HG03196 (cell line): ENCODE measurements at regions not wholly inside any gene's neighbourhood (a gene's known extent, or its start where the extent isn't known, plus 50 kb on each side); places are given as distances from the start of the nearest gene placed in this dataset.
"Not testable (repeated sequence)": the region's sequence is repeated elsewhere in the genome, so short reads cannot be mapped to it uniquely, and the experiment has no call there.

Experiments used
- ATAC-seq: cut with Tn5 transposase; IDR thresholded peaks from one replicate; pipeline ENCODE4 v1.9.1; 2021; ENCODE audit not compliant: unreplicated experiment

DNA sequence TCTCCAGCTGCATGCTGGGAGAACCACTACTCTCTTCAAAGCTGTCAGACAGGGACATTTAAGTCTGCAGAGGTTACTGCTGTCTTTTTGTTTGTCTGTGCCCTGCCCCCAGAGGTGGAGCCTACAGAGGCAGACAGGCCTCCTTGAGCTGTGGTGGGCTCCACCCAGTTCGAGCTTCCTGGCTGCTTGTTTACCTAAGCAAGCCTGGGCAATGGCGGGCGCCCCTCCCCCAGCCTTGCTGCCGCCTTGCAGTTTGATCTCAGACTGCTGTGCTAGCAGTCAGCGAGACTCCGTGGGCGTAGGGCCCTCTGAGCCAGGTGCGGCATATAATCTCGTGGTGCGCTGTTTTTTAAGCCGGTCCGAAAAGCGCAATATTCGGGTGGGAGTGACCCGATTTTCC, 215.0 kb downstream of the STIM2 start:
- ATAC-seq = not testable (repeated sequence)

DNA sequence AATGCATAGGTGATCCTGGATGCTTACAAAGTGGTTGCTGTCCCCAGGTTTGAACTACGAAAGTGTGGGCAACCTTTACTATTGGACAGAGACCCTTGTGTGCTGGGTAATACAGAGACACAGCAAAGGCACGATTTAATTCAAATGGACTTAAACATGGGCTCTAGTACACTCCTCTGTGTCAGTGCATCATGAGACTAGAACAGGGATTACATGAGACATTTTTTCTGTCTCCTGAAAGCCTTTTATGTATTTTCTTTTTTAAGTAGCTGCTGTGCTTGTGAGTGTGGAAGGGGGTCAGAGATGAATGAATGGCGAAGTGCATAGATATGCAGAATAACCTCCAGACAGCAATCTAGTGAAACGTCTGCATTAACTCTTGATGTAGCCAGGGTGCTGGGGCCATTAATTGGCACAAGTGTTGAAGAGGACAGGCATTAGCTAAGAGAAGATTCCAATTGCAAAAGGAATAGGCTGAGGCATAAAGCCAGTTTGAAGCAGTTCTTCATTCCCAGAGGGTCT, 218.4 kb downstream of the STIM2 start:
- ATAC-seq = no peak

DNA sequence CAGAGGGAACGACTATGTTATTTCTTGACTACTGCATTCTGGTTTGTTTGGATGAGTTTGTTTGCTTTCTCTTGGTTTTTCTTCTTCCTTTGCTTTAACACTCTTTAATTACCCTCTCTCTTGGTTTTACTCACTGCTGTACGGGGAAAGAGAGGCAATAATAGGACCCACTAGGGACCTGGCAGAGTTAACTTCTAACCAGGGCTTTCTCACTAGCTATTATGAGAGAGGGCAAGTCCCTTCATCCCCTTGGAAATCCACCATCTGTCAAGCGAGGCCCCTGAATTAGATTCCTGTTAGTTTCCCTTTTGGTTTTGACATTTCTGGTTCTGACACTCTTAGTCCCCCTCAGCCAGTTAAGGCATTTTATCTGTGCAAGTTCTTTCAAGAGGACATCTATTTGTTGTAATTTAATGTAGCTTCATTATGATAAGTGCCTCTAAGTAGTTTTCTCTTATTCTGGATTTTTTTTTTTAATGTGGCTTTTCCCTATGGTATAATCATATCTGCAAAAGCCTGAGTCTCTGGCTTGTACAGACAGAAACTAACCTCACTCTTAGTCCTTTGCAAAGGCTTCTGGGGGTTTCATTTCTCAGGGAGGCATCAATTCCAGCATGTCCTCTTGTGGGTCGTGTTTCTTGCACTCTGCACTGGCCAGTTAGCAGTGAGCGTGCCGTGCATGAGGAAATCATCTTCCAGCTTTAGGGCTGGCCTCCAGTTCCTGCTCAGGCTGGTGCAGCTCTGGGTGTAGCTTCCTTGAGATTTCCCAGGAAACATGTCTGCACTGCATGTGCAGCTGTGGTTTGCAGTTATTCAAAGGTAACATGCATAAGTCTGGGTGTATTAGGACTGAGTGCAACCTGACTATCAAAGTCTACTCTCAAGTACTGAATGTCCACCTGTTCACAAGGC, 221.3 kb downstream of the STIM2 start:
- ATAC-seq = peak; percentile 86

DNA sequence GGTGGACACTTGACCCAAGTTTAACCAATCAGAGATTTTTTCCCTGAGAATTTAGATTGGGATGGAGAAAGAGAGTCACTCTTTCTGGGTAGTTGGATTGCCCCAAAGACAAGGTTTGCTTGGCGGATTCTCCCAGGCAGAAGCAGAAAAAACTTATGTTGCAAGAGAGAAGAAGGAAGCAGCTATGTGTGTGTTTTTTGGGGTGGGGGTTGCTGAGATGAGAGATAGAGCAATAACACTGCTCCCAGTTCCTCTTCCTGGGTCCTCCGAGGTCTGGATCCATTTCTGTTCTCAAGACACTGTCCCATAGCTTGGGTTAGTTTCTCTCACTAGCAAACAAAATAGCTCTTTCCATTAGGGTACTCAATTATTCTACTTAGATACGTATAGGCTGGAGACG, 222.1 kb downstream of the STIM2 start:
- no peak for ATAC-seq

DNA sequence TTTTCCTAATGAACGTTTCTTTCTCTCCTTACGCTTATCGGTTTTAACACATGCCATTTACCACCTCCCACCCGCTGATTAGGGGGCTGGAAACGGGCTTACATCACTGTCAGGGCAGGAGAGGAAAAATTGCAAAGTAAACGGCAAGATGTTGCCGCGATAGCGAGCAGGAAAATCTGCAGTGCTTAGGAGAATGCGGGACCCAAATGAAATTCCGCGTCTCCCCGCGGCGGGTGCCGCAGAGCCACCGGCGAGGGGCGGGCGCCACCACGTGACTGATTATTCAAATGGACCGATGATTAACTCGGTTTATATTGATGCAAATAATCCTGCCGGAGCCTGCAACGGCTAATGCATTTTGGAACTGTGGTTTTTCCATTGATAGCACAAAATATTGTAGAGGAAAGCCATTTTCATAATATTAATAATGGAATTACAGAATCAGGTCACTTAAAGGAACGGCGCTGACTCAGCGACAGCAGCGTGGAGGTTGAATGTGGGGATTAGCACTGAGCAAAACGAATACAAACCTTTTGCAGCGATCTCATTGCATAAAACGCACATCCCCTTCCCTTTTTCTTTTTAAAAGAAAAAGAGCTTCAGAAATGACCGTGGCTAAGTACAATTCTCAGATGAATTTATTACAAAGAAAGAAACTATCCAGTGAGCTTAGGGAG, 224.2 kb downstream of the STIM2 start:
- no peak for ATAC-seq

DNA sequence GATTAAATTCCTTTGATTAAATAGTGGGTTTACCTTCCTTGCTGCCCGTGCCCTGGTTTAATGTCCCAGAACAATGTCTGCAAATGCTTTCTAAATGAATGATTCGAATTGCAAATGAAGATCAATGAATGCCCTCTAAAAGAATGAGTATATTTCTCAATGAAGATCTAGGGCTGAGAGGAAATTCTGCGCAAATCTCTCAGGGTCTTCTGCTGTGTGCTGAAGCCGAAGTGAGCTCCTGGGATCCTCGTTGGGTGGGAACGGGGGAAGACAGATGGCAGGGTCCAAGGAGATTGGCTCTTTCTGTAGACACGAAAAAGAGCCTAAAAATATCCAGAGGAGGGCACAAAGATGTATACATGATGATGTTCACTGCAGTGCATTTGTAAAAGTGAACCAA, 224.8 kb downstream of the STIM2 start:
- no peak for ATAC-seq

DNA sequence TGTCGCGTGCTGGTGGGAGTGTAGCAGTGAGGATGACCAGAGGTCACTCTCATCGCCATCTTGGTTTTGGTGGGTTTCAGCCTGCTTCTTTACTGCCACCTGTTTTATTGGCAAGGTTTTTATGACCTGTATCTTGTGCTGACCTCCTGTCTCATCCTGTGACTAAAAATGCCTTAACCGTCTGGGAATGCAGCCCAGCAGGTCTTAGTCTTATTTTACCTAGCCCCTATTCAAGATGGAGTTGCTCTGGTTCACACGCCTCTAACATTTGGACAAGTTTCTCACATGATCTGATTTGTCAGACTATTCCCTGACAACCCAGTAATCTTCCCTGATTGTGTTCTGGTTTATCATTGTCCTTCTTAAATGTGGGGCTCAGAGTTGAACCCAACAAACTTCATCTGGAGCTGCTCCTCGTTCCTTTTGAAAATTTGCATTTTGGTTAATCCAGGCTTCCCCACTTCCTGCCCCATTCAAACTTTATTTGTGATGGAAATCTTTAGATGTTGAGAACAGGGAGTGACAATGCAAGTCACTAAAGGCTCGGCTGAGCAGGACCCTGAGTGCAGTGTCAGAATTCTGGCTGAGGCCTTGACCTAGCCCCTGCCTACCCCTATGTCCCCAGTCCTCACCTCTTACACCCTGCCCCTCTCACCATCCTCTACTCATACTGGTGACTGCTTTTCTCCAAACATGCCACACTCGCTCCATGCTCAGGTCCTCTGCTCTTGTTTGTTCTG, 226.8 kb downstream of the STIM2 start:
- ATAC-seq = no peak

DNA sequence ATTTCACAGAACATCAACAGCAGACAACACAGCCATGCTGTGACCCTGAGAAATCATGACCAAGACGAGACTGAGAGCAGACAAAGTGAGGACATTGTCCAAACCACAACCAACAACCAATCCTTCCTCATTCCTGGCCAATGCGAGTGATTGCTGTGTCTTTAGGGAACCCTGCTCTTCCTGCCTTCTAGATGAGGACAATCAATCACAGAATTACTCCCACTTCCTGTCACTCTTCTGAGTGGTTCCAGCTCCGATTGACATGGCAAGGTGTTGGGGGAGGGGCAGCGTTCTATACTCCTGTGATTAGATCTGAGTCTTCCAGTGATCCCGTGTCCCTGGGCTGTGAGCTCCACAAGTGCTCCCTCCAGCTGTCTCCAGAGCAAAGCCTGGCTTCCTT, 227.8 kb downstream of the STIM2 start:
- ATAC-seq = no peak

DNA sequence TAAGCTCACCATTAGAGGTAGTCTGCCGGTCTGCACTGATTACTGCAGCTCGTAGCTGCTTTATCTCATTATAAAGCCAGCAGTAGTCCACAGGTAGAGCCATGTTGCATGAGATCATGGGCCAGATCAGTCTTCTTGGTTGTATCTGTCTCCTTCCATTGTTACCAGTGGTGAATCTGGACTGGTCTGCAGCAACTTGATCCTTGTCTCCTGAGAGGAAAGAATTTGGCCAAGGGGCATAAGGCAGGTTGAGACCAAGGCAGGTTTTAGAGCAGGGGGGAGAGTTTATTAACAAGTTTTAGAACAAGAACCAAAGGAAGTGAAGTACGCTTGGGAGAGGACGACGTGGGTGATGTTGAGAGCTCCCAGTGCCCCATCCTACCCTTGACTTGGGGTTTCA, 228.5 kb downstream of the STIM2 start:
- no peak for ATAC-seq

DNA sequence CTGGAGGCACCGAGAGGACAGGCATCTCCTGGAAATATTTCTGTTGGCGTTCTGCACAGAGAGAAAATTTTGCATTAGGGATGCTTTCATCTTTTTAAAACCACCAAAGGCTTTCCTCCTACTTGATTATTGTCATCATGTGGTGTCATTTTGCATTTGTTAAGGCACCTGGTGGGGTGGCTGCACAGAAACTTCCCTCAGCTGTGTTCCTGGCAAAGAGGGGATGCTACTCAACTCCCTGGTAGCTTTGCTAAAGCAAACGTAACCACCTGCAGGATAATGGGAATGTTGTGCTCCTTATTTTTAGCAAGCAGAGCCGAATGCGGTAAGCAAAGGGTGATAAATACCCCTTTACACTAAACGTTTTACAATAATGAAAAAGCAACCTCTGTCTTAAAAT, 229.8 kb downstream of the STIM2 start:
- ATAC-seq = no peak

DNA sequence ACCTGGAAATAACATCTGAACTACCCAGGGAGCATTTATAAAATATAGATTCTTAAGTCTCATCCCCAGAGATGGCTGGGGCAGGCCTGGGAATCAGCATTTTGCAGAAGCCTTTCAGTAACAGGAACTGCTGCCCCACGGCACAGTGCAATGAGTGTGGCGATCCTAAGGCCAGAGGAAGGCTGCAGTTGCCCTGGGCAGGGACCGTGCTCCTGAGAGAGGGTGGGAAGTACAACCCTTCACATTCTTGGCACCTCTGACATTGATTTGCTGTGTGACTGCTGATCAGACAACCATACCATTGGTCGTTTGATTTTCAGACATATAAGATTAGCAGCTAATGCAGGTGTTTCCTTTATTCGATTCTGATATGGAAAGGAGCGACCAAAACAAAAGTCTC, 233.6 kb downstream of the STIM2 start:
- no peak for ATAC-seq

DNA sequence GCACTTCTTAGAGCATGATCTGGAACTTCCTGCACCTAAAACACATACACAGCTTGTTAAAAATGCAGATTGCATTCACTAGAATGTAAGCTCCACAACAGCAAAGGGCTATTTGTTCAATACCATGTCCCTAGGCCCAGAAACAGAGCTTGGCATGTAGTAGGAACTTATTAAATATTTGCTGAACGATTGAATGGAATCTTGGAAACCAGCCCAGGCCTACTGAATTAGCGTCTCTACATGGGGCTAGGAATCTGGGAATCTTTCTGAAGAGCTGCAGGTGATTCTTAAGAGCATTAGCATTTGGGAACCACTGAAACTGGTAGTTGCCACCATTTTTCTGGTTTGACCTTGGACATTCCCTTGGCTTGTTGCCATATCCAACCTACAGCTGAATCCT, 234.1 kb downstream of the STIM2 start:
- no peak for ATAC-seq

DNA sequence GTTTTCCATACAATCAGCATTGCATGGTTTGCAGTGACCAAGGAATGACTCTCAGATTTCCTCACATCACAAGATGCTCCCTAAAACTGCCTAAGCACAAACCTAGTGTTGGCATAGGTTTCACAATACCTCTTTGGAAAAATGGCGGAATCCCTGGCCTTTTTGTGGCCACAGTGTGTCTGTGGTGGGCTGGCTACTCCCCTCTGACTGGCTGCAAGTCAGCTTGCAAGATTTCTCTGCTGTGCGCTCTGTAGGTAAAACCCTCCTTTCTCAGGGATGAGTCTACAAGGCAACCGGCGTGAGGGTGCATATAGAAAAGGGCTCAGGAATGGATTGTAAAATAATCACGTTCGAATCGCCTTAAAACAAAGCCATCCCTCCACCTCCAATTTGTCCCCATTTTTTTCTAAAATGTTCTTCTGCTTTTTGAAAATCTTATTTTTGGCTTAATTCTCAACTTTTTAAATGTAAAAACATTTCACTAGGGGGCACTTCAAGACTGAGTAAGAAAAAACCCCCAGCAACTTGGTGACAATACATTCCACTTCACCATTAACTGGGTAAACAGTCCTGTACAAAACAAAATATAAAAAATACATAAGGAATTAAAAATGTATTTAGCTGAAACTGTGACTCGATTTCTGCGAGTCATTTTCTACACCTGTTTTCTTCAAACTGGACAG, 235.6 kb downstream of the STIM2 start:
- ATAC-seq = no peak

DNA sequence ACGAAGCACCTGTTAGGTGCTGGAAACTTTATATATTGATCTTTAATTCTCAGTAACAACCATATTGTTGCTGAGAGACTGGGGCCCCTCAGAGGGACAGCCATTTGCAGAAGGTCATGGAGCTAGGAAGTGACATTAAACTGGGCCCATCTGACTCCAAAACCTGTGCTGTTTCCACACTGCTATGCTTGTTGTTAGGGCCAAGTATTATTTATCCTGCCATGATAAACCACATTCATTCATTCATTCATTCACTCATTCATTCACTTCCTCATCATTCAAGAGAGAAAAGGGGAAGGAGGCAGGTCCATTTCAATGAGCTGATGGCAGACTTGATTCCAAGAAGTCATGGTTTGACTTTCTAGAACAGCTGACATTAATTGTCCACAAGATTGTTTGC, 237.4 kb downstream of the STIM2 start:
- ATAC-seq = no peak

DNA sequence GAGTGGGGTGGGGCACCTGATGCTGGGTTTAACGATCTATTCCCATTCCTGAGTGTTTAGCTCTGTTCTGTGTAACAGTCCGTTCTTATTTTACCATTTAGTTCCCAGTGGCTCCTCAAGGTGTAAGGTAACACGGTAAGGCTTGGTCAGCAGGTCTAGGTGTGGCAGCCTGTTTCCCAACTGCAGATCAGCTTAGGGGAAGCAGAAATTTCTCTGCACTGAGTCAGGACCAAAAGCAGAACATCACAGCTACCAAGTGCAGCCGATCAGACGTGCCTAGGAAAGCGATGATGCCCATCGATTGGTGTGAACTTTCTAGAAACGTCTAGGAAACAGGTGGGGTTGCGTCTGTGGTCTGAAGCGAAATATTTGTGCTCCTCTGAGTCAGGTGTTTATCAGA, 240.1 kb downstream of the STIM2 start:
- ATAC-seq = no peak

DNA sequence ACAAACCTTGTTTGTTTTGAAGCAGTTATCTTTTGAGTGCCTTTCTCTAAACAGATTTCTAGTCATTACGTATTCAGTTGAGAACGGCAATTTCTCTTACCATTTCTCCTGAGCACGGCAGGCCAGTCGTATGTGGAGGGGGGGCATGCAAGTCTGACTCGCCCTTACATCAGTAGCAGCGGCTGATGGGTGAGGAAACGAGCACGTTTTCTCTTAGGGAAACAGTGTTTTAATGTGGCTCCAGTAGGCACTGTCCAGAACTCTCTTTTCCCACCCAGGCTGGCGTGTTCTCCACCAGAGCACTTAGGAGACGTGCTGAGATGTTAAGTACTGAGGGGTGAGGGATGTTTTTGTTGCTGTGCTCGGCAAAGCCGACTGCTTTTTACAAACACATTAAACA, 240.5 kb downstream of the STIM2 start:
- ATAC-seq = no peak

DNA sequence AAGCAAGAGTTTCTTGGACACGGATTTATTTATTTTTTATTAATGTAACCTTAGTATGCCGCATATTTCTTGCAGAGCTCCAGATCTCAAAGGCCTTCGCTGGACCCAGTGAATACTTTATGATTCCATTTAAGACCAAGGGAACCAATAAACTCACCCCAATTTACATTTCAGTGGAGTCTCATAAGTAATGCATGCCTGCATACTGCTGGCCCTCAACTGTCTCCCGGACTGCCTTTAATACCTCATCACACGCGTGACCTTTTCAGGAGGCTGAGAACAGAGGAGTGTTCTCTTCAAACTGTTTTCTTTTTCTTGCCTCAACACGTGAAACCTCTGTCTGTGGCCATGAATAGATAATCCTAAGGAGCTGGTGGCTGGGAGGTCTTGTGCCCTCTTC, 240.9 kb downstream of the STIM2 start:
- ATAC-seq = no peak

DNA sequence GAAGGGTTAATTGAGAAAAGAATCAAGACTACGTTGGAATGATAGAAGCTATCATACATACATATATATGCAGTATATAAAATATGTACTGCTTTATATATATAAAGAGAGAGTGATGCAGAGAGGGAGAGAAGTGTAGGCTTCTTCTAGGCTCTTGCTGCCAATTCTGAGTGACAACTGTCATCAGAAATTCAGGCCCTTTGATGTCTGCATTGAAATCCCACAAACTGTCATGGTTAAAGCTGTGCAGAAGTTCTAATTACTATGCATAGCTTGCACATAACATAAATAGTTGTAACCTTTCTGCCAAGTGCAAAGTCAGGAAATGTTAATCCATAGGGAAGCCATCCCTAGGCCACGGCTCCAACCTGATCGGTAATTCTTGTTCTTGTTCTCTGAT, 251.0 kb downstream of the STIM2 start:
- ATAC-seq = no peak

DNA sequence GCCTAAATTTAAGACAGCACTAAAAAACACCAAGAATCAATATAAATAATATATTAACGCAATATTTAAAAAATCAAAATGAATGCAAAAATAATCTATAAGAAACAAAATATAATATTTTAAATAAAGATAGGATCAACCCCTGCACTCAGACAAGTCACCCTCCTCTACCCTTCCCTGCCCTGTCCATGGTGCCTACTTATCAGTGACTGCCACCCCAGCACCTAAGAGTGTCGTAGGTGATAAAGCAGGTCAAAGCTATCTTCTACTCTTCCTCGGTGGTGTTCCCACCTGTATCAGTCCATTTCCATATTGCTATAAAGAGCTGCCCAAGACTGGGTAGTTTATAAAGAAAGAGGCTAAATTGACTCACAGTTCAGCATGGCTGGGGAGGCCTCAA, 251.9 kb downstream of the STIM2 start:
- no peak for ATAC-seq

DNA sequence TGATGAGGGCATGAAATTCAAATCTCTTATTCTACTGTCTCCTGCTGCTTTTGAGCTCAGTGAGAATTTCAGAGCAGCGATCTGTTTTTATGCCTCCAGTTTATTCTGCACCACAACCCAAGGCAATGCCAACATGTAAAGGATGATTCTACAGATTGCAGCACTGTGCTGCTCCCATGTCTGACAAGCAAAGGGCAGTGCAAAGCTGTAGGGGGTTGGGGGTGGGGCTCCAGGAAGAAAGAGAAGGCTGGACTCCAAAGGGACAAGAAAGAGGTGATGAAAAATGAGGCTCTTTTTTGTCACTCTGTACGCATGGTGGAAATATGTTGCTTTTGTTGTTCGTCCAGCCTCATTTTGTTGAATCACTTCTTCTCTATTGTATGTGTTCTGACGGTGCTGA, 254.6 kb downstream of the STIM2 start:
- no peak for ATAC-seq

DNA sequence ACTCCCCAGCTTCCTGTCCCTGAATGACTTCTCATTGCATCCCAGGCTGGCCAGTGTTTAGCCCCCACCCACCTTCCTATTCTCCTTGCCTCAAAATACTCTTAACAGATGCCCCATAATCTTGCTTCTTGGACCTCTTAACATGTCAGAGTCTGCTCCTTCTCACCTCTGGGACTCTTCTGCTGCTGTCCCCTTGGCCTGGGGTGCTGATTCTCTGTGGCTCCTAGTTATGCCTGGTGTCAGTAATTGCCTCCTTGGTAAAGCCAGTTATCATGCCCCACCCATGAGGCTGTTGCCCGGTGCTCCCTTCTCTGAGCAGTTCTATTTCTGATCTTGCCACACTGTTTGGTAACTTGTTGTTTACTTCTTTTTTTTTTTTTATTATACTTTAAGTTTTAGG, 256.8 kb downstream of the STIM2 start:
- no peak for ATAC-seq
